Brain microvascular endothelial cell (primary cell): ENCODE measurements at regions not wholly inside any gene's neighbourhood (a gene's known extent, or its start where the extent isn't known, plus 50 kb on each side); places are given as distances from the start of the nearest gene placed in this dataset.

Experiments used
- DNase-seq: peaks from one replicate; pipeline ENCODE4 v3.0.0-alpha.2; 2020
- H3K27ac ChIP-seq: fragments of 250-450 bp; sonication (Bioruptor Pico); 2 replicates; pipeline ENCODE4 v1.5.1; 2020; ENCODE audit warnings: mild to moderate bottlenecking, moderate library complexity
- H3K27me3 ChIP-seq: fragments of 250-450 bp; sonication (Bioruptor Pico); replicated peaks from 2 replicates; pipeline ENCODE4 v1.5.1; 2020; ENCODE audit warnings: mild to moderate bottlenecking
- H3K36me3 ChIP-seq: fragments of 250-450 bp; sonication (Bioruptor Pico); replicated peaks from 2 replicates; pipeline ENCODE4 v1.5.1; 2020; ENCODE audit warnings: mild to moderate bottlenecking
- H3K4me3 ChIP-seq: 2 replicates; pipeline ENCODE4 v1.5.1; 2011; ENCODE audit warnings: low read depth, mild to moderate bottlenecking, control low read depth, low read length, moderate library complexity
- CTCF ChIP-seq: IDR thresholded peaks from 2 replicates; pipeline ENCODE4 v1.5.1; 2011; ENCODE audit warnings: low read depth, mild to moderate bottlenecking, moderate library complexity, low read length, control low read depth, inconsistent platforms; ENCODE audit errors: missing control alignments
- in situ Hi-C: cut with HindIII; loops from 2 replicates; pipeline ENCODE4 v1.10.0; 2017; ENCODE audit warnings: low sequenced_read_pairs, low pct_ligation_motif_present

- Histone ChIP-seq H3K27me3 (no peaks in the 10 kb centered on the region), H3K36me3 (no peaks in the 10 kb centered on the region), H3K27ac (no peak overlapping the region), H3K4me3 (no peak overlapping the region)
- in situ Hi-C loops: no loop called here
- DNase-seq: no peak
- no peak for TF ChIP-seq CTCF
Measured at GRCh38 chr6:149150801-149151398, 166.6 kb upstream of the TAB2 start.

GRCh38 chr6:149152521-149152920 lies 165.0 kb upstream of the TAB2 start:
- H3K36me3 ChIP-seq: no peaks in the 10 kb centered on the region
- no peak overlapping the region for H3K27ac ChIP-seq
- no peak overlapping the region for H3K4me3 ChIP-seq
- DNase-seq: no peak
- no peak for TF ChIP-seq CTCF
- no peaks in the 10 kb centered on the region for H3K27me3 ChIP-seq
- in situ Hi-C loops: no loop called here

- no peak for TF ChIP-seq CTCF
- in situ Hi-C loops: no loop called here
- Histone ChIP-seq H3K27me3 (no peaks in the 10 kb centered on the region), H3K4me3 (no peak overlapping the region), H3K36me3 (no peaks in the 10 kb centered on the region), H3K27ac (no peak overlapping the region)
- DNase-seq: no peak
Measured at GRCh38 chr6:149153100-149153499, 164.4 kb upstream of the TAB2 start.

GRCh38 chr6:149153693-149154092 lies 163.8 kb upstream of the TAB2 start:
- no peak for DNase-seq
- H3K4me3 ChIP-seq: no peak overlapping the region
- TF ChIP-seq CTCF: no peak
- in situ Hi-C loops: no loop called here
- H3K36me3 ChIP-seq: no peaks in the 10 kb centered on the region
- no peaks in the 10 kb centered on the region for H3K27me3 ChIP-seq
- no peak overlapping the region for H3K27ac ChIP-seq

GRCh38 chr6:149154261-149154821 lies 163.2 kb upstream of the TAB2 start:
- no peak overlapping the region for H3K4me3 ChIP-seq
- in situ Hi-C loops: no loop called here
- H3K27me3 ChIP-seq: no peaks in the 10 kb centered on the region
- no peak for DNase-seq
- no peak overlapping the region for H3K27ac ChIP-seq
- no peaks in the 10 kb centered on the region for H3K36me3 ChIP-seq
- no peak for TF ChIP-seq CTCF

DNA sequence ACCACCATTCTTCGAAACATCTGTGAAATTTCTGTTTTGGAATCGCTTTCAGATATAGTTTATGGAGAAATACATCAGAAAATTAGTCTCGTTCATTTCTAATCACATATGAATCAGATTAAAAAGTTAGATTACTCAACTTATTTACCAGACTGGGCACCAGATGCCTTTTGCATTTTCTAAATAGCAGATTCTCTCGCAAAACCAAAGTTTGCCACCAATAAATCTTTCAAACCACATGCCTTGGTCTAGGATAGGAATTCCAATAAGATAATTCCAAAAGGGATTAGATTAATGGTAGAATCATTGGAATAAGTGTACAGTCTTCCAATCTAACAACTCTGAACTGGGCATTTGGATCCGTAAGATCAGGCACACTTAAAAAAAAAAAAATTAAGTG lies 160.4 kb upstream of the TAB2 start:
- Histone ChIP-seq H3K27ac (no peak overlapping the region), H3K27me3 (no peaks in the 10 kb centered on the region), H3K4me3 (no peak overlapping the region), H3K36me3 (no peaks in the 10 kb centered on the region)
- in situ Hi-C loops: no loop called here
- no peak for DNase-seq
- TF ChIP-seq CTCF: no peak
